Muscle layer of duodenum (tissue), 2 donors: ENCODE measurements at regions not wholly inside any gene's neighbourhood (a gene's known extent, or its start where the extent isn't known, plus 50 kb on each side); places are given as distances from the start of the nearest gene placed in this dataset.

ENCODE experiments used
- H3K27ac ChIP-seq: one replicate; pipeline ENCODE4 v1.7.0; 2013; ENCODE audit warnings: mild to moderate bottlenecking, low read length
- H3K27me3 ChIP-seq: one replicate; pipeline ENCODE4 v1.7.0; 2013; ENCODE audit warnings: low read depth, mild to moderate bottlenecking, control low read depth, low read length
- H3K36me3 ChIP-seq, 2 donors: one replicate each; pipeline ENCODE4 v1.7.0; 2013; ENCODE audit warnings: low read length in 2 of 2, control low read depth in 1 of 2, mild to moderate bottlenecking in 1 of 2; ENCODE audit not compliant: insufficient read depth in 2 of 2, control insufficient read depth in 1 of 2
- H3K4me1 ChIP-seq, 2 donors: one replicate each; pipeline ENCODE4 v1.7.0; 2013; ENCODE audit warnings: low read length in 2 of 2, mild to moderate bottlenecking in 2 of 2, control low read depth in 1 of 2, moderate library complexity in 1 of 2; ENCODE audit not compliant: insufficient read depth in 2 of 2, control insufficient read depth in 1 of 2
- H3K4me3 ChIP-seq, 2 donors: one replicate each; pipeline ENCODE4 v1.7.0; 2013; ENCODE audit warnings: low read length in 2 of 2, low read depth in 1 of 2, mild to moderate bottlenecking in 1 of 2
- H3K9me3 ChIP-seq, 2 donors: one replicate each; pipeline ENCODE4 v1.7.0; 2013; ENCODE audit warnings: low read length in 2 of 2, control low read depth in 1 of 2, mild to moderate bottlenecking in 1 of 2; ENCODE audit not compliant: control insufficient read depth in 1 of 2
- donor health status: healthy.

DNA sequence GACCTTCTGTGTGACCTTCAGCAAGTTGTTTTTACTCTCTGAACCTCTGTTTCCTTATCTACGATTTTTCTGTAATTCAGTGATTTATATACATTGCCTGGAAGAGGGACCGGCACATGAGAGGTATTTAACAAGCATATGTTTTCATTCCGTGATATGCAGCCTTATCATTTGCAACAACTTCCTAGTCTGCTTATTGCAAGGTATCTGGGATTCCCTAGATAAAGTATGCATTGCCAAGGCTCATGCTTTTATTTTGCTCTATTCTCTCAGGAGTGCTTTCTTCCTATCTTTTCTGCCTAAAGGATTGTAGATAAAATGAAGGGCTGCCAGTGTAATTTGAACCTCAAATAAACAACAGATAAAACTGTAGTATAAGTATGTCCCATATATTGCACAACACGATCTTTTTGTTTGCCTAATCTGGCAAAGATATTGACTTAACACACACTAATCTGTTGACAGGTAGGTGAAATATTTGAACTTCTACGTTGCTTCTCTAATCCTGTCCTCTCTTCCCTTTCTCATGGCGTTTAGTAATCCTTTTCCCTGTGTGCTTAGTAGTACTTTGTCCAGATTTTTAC lies 377.2 kb upstream of the TNC start:
- H3K36me3 ChIP-seq, result no peaks in the 10 kb centered on the region

DNA sequence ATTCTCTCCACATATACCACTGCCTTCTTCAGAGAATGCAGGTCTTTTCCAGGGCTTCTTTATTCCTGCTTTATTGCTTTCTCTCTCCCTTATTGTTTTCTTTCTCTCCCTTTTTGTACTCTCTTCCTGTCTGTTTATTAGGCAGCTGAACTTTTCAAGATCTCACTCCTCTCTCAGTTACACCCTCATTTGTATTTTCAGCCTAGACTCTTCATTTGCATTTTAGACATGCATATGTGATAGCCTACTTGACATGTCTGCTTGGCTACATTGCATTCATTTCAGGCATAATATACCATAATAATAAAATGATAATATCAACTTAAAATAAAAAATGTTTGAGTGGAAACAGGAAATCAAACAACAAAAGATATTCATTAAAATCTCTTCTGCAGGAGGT lies 377.9 kb upstream of the TNC start:
- Histone ChIP-seq H3K27me3 (no peaks in the 10 kb centered on the region), H3K4me1 (no peaks in the 10 kb centered on the region), H3K36me3 (no peaks in the 10 kb centered on the region), H3K27ac (no peak overlapping the region), H3K9me3 (no peaks in the 10 kb centered on the region), H3K4me3 (no peak overlapping the region)

More for the DNA sequence above, 377.2 kb upstream of the TNC start:
- H3K27me3 ChIP-seq, result no peaks in the 10 kb centered on the region
- H3K9me3 ChIP-seq, result no peaks in the 10 kb centered on the region
- H3K4me3 ChIP-seq, result no peak overlapping the region
- no peaks in the 10 kb centered on the region for H3K4me1 ChIP-seq
- H3K27ac ChIP-seq, result no peak overlapping the region

DNA sequence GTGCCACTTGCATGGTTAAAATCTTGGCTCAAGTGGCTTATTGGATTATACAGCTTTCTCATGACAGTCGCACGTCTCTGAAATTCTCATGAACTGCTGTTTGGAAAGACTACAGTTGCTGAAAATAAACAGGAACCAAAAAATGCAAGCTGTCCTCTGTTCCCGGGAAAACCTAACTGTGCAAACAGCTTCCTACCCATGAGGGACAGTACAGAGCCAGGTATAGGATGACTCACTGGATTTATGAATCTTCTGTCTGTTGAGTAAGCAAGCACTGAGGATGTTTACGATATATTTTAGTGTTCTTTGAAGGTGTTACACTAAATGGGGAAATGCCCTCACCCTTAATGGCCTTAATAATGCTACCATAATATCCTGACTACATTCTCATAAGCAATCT lies 380.3 kb upstream of the TNC start:
- Histone ChIP-seq H3K4me3 (no peak overlapping the region), H3K27ac (no peak overlapping the region), H3K4me1 (no peaks in the 10 kb centered on the region)

DNA sequence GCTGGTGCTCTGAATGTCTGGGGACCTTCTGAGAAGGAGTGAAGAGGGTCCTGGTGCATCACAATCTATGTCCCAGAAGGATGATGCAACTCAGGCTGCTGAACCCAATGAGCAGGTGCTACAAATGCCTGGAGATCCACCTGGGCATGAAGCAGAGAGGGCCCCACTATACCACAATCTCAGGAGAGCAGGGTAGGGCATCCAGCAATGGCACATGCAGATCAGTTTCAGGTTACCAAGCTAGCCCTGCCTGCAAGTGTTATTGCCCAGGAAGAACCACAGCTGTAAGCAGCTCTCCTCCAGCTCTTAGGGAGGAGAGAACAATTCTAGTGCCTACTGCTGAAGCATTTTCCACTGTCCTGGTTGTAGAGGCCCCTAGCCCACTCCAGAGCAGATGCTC lies 389.2 kb upstream of the TNC start:
- Histone ChIP-seq H3K36me3 (no peaks in the 10 kb centered on the region), H3K4me1 (no peaks in the 10 kb centered on the region), H3K27me3 (no peaks in the 10 kb centered on the region), H3K27ac (no peak overlapping the region), H3K4me3 (no peak overlapping the region), H3K9me3 (no peaks in the 10 kb centered on the region)

More for the DNA sequence above, 380.3 kb upstream of the TNC start:
- no peaks in the 10 kb centered on the region for H3K9me3 ChIP-seq
- no peaks in the 10 kb centered on the region for H3K27me3 ChIP-seq
- no peaks in the 10 kb centered on the region for H3K36me3 ChIP-seq

DNA sequence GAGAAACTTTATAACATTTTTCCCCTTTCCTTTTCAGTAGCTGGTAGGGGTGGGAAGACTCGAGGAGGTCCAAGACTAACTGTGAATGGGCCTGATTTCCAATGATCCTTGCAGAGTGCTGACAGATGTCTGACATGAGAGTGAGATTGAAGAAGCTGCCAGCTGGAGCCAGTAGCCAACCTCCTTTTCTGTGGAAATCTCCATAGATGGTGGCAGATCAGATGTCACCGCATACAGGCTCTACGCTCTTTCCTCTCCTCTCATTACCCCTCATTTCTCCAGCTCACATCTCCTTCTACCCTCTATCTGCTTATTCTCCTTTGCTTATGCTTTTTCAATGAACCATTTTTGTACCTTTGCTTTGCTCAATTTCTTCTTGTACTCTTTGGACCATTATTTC lies 395.2 kb upstream of the TNC start:
- Histone ChIP-seq H3K27me3 (no peaks in the 10 kb centered on the region), H3K36me3 (no peaks in the 10 kb centered on the region), H3K4me1 (no peaks in the 10 kb centered on the region), H3K27ac (no peak overlapping the region), H3K9me3 (no peaks in the 10 kb centered on the region), H3K4me3 (no peak overlapping the region)

DNA sequence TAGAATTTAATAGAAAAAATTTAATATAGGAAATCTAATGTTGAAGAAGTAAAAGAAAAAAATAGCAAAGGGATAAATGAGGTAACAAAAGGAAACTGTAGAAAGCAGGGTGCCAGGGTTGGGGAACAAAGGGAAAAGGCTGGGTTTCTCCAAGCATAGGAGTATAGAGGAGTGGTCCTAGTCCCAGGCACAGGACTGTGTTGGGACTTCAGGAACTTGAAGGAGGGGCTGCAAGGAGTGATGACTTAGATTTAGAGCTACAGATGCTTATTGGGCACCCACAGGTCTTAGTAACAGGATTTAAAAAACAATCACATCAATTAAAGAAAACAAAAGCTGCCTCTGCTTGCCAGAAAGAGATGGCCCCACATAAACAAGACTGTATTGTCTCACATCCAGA lies 396.5 kb upstream of the TNC start:
- no peaks in the 10 kb centered on the region for H3K9me3 ChIP-seq
- H3K36me3 ChIP-seq, result no peaks in the 10 kb centered on the region
- no peak overlapping the region for H3K4me3 ChIP-seq
- no peaks in the 10 kb centered on the region for H3K4me1 ChIP-seq
- no peak overlapping the region for H3K27ac ChIP-seq
- H3K27me3 ChIP-seq, result no peaks in the 10 kb centered on the region

DNA sequence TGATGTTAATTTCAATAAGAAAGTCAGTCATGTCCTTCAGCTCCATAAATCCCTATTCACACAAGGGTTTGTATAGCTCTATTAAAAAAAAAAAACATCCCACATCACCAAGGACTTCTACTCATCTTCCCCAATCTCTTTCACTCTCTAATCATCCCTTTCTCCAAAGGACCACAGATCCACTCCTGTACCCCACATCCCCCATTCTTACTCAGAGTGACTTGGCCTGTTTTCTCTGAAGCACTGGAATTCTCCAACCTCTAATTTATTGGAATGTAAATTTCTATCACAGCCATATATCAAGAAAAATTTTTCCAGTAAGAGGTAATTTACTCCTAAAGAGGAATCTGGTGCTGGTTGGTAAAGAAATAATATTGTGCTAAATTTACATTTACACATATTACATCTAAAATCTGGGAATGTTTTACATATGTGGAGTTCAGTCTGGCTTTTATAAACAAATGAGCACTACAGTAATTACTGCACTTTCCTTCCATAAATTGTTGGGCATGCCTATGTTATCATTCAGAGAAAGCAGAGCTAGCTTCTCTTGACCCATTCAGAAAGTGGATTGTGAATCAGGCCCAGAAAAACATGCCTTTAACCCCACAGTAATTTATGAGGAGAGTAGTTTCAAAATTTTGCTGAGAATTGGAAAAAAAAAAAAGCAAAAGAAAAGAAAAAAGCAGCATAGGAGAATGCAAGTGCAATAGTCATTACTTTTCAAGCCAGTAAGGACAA lies 399.5 kb upstream of the TNC start:
- Histone ChIP-seq H3K27ac (no peak overlapping the region), H3K9me3 (no peaks in the 10 kb centered on the region)

DNA sequence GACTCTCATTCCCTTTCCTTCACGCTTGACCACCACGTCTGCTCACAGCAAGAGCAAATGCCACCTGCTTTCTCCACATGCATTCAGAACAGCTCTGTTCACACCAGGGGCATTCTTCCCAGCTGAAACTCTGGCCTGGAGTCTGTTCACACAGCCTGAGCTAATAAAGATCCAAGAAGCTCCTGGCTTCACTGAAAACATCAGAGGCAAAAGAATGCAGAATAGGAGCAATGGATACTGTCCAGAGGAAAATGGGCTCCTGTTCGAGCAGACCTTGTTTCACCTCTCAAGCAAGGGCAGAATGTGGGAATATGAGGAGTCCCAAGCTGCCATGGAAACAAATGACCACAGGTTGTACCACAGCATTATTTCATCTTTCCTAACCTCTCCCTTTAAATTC lies 402.7 kb upstream of the TNC start:
- Histone ChIP-seq H3K9me3 (no peaks in the 10 kb centered on the region), H3K27ac (no peak overlapping the region), H3K36me3 (no peaks in the 10 kb centered on the region), H3K4me3 (no peak overlapping the region), H3K27me3 (no peaks in the 10 kb centered on the region), H3K4me1 (peaks cover 8 to 9% of the 10 kb centered on the region in 2 donors)

More for the DNA sequence above, 399.5 kb upstream of the TNC start:
- Histone ChIP-seq H3K4me3 (no peak overlapping the region), H3K36me3 (no peaks in the 10 kb centered on the region), H3K27me3 (no peaks in the 10 kb centered on the region), H3K4me1 (peaks cover 0 to 8% of the 10 kb centered on the region in 2 donors)

DNA sequence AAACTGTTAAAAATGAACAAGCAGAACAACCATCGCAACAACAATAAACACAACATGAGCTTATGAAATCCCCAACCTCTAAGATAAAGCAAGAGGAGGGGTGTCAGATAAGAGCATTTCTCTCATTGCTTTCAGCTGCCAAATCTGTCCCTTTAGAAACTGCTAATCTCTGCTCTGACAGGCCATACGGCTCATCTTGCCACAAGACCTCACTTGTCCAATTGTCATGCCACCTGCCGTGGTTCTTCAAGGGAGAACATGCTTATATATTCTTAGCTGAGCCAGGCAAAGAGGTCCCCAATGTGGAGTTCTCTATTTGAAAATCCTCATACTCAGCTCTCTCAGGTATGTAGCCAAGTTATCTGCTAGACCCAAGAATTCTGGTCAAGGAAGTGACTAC lies 405.0 kb upstream of the TNC start:
- H3K36me3 ChIP-seq, result no peaks in the 10 kb centered on the region
- no peak overlapping the region for H3K27ac ChIP-seq
- no peak overlapping the region for H3K4me3 ChIP-seq
- no peaks in the 10 kb centered on the region for H3K27me3 ChIP-seq
- H3K9me3 ChIP-seq, result no peaks in the 10 kb centered on the region
- peaks cover 9 to 12% of the 10 kb centered on the region in 2 donors for H3K4me1 ChIP-seq

DNA sequence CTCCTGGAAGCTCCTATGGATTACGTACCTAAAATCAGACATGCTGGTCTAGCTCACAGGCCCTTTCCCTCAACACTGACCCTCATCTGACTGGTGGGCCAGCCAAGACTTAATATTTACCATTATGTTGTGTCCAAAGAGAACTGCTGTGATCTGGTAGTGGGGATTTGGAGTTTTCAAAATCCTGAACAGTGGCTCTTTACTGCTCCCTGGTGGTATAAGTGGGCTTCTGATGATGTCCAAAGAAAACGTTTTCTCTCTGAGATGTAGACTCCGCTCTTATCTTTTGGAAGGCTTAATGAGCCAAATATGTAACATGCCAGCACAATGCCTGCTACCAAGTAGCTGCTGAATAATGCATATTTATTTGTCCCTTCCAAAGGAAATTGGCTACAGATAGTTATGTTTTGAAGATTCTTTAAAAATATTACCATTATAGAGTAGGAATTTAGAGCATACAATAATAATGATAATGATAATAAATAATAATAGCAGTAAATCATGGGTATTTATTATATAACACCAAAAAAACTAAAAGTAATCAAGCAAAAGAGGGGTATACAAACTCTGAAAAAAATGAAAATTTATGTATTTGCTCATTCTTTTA lies 406.6 kb upstream of the TNC start:
- Histone ChIP-seq H3K4me3 (no peak overlapping the region), H3K27ac (no peak overlapping the region), H3K4me1 (peaks cover 9 to 12% of the 10 kb centered on the region in 2 donors), H3K27me3 (no peaks in the 10 kb centered on the region), H3K9me3 (no peaks in the 10 kb centered on the region), H3K36me3 (no peaks in the 10 kb centered on the region)

DNA sequence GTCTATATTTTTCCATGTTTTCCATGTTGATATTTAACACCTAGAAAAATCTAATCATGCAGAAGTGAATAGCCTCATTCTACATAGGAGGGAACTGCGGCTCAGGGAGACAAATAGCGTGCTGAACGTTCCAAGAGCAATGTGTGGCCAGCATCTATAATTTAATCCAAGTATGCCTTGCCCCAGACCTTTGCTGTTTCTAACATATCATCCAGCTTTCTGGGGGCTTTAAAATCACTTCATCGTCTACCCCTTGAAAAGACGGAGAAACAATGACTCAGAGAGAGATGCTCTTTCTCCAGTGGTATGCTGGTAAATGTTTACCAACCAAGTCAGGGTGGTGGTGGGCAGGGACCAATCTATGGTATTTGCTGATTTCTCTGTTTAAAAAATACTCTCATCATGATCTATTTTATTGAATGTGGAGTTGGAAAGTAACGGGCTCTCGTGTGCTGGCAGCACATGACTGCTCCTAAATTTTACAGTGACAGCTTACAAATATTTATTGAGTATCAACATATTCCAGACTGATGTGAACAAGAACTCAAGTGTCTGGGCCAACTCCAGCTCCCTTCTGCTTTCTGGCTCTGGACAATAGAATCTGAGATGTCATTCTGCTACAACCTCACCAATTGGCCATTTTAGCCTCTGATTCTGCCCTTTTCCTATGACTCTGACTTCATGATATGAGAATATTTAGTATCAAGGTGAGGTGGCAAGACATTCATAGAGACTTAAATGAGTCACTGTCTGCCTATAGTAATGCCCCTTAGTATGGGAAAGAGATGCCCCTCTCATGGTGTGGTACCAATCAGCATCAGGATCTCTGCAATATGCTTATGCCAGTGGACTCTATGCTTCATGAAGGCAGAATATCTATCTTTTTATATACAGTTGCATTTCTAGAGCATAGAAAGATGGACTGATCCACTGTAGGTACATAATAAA lies 407.4 kb upstream of the TNC start:
- no peak overlapping the region for H3K4me3 ChIP-seq
- no peak overlapping the region for H3K27ac ChIP-seq

More for the DNA sequence above, 407.4 kb upstream of the TNC start:
- no peaks in the 10 kb centered on the region for H3K9me3 ChIP-seq
- H3K36me3 ChIP-seq, result no peaks in the 10 kb centered on the region
- no peaks in the 10 kb centered on the region for H3K27me3 ChIP-seq
- peaks cover 9 to 11% of the 10 kb centered on the region in 2 donors for H3K4me1 ChIP-seq
